NCI-H526 treated with DMSO at 0.1 percent for 48 hours (cell line): ENCODE measurements at regions not wholly inside any gene's neighbourhood (a gene's known extent, or its start where the extent isn't known, plus 50 kb on each side); places are given as distances from the start of the nearest gene placed in this dataset.
"Not testable (repeated sequence)": the region's sequence is repeated elsewhere in the genome, so short reads cannot be mapped to it uniquely, and the experiment has no call there.

Experiments used
- DNase-seq: peaks from one replicate; lab custom pipeline; 2025; lab: John Stamatoyannopoulos, UW

DNA sequence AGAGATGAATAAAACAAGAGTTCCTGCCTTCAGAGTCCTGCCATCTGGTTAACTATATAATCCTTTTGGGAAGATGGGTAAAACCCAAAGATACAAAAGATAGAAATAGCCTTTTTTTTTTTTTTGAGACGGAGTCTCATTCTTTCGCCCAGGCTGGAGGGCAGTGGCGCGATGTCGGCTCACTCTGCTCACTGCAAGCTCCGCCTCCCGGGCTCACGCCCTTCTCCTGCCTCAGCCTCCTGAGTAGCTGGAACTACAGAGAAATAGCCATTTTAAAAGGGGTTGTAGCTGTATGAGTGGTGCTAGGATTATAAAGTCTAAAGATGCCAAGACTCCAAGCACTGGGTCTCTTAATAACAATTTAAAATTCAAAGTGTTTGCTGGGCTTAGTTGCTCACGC, 97.2 kb downstream of the KDR start:
- no peak for DNase-seq

DNA sequence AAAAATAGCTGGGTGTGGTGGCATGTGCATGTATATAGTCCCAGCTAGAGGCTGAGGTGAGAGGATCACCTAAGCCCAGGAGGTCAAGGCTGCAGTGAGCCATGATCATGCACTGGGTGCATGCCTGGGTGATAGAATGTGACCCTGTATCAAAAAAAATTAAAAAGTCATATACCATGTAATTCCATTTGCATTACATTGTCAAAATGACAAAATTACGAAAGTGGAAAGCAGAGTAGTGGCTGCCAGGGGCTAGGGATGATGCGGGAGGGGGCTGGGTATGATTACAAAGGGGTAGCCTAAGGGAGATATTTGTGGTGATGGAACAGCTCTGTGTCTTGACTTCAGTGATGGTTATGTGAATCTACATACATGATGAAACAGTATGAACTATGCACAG, 97.8 kb downstream of the KDR start:
- DNase-seq, result no peak

DNA sequence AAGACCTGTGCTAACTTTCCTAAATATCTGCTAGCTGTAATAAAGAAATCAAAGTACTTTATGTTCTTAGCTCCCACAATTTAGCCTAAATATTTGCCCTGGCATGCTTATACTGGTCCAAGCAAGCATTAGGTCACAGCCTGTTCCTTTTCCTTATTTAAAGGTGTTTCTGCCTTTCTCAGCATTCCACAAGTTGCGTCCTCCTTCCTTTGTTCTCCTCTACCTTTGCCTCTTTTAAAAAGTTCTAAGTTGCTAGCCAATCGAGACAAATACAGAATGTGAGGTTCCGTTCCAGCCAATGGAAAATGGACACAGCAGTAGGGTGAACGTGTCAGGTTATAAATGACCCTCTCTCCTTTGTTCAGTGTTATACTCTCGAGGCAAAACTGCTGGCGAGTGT, 99.9 kb downstream of the KDR start:
- DNase-seq, result not testable (repeated sequence)

DNA sequence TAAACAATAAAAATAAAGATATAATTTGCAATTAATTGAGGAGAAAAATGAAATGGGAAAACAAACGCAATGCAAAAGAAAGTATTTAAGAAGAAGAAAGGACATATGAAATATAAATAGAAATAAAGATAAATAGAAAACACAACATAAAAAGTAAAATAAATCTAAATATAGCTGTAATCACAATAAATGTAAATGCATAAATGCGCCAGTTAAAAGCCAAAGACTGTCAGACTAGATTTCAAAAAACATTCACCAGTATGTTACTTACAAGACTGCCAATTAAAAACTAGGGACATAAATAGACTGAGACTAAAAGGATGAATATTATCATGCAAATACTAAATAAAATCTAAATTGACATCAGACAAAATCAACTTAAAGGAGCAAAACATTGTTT, 102.4 kb downstream of the KDR start:
- DNase-seq, result no peak

DNA sequence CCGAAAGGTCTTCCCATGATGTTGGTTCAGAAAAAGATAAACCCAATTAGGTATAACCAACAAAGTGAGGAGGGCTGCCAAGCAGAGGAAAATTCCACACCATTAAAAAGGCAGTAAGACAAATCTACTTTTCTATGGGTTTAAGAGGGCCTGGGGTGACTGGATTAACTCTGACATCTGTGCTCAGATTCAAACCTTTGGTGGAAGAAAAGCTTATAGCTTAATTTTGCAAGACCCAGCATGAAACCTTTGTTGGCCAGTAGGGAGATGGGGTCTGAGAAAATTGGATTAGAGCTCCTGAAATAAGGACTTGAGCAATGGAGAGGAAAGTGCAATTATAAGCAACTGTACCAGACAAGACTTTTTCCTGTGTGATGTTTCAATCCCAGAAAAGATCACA, 104.2 kb downstream of the KDR start:
- DNase-seq, result no peak

DNA sequence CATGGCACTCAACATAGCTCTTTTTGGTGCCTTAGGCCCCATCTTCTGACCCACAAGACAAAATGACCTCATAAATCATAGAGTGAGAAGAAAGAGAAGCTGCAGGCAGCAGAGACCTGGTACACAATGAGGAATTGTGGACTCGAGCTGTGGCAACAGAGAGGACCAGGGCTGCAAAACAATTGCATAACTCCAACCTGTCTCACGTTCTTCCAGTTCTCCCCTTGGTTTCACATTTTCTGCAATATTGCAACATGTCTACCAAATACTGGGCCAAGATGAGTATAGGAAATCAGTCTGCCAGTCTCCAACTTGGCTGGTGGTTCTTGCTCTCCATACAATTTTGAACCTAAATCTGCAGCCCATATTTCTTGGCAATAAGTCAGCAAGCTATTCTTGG, 105.3 kb downstream of the KDR start:
- DNase-seq, result no peak

DNA sequence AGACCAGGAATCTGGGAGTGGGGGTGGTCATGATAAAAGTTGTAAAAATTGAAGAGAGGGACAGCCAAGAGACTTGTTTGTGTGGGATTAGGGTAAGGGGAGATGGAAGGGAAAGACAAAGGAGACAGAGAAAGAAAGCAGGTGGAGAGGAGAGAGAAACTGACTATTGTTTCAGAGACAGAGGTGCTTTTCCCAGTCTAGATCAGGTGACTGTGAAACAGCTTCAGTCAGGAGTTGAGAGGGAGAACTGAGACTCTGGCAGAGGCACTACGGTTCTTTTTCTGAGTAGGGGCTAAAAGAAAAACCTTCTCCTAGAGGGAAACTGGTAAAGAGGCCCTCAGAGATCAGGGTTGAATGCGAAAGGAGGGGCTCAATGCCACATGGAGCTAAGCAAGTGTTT, 106.4 kb downstream of the KDR start:
- DNase-seq, result no peak

DNA sequence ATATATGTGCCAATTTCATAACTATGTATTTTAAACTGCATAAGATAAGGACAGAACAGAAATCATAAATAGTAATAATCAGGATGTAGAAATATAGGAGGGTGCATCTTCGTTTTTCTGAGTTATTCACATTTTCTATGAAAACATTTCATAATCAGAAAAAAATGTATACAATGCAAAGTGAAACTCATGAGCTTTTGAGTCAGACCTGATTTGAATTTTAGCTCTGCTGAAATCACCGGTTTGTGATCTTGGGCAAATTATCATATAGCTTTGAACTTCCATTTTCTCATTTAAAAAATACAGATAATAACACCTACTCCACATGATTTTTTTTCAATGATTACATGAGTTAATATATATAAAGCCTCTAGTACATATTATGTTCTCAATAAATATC, 106.9 kb downstream of the KDR start:
- DNase-seq, result no peak

DNA sequence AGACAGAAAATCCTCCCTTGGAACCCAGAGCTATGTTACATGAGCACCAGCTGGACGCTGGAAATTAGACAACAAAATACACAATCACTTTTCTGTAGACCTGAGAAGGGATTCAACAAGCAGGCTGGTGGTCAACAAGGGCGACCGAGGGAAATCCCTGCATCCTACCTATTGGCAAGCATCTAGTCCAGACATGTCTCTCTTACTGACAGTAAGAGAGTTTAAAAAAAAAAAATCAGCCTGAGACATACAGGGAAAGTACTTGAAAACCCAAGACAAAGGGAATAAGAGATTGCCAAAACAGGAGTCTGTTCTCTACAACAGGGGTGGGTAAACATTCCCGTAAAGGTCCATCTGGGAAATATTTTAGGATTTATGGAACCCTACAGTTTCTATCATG, 108.0 kb downstream of the KDR start:
- no peak for DNase-seq

DNA sequence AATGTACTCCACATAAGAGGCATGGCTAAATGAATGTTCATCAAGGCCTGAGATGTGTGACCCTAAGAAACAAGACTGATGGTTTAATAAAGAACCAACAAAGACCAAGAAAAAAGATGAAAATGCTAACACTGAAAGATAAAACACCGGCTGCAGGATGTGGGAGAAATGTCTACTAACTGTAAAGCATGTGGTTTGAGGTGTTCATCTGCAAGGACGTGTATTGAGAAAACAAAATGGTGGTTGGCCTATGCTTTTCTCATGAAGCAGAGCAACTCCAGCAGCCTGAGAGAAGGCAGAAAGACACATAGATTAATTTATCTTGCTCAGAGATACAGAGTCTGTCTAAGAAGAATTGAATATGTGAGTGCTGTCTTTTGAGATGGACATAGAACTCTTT, 109.3 kb downstream of the KDR start:
- no peak for DNase-seq

DNA sequence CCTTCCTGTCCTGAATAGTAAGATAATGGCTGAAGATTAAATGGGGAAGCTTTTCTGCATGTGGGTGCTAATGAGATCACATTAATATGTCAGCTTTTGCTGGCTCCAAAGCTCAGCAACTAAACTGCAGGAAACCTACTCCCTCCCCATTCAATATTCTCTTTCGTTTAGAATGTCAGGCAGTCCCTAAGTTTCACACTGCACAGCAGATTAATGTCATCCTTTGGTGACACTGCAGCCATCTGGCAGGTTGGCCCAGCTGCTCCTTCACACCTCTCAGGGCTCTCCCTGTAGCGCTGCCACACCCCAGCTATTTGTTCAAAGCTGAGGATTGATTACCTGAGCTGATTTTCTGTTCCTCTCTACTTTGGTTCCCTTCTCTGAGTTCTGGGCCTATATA, 110.5 kb downstream of the KDR start:
- no peak for DNase-seq

DNA sequence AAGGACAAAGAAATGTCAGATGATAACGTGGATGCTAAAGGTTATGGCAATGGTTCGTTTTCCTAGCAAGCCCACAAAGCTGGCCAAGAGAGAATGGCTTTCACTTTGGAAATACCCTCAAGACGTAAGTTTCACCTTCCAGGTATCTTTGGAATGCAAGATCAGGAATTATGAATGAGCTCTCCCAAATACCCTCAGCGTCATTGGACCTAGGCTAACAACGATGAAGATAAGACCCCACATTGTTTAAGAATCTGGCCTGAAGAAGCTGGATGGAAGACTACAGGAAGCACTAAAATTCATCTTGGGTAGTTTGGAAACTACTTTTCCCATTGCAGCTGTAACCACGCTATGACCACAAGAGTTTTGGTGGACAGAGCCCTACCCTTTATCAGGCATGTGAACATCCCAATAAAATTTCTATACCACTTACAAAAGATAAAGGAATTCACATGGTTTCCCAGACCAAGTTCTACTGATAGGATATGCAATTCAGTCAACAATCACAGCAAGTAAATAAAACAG, 111.9 kb downstream of the KDR start:
- DNase-seq, result no peak

DNA sequence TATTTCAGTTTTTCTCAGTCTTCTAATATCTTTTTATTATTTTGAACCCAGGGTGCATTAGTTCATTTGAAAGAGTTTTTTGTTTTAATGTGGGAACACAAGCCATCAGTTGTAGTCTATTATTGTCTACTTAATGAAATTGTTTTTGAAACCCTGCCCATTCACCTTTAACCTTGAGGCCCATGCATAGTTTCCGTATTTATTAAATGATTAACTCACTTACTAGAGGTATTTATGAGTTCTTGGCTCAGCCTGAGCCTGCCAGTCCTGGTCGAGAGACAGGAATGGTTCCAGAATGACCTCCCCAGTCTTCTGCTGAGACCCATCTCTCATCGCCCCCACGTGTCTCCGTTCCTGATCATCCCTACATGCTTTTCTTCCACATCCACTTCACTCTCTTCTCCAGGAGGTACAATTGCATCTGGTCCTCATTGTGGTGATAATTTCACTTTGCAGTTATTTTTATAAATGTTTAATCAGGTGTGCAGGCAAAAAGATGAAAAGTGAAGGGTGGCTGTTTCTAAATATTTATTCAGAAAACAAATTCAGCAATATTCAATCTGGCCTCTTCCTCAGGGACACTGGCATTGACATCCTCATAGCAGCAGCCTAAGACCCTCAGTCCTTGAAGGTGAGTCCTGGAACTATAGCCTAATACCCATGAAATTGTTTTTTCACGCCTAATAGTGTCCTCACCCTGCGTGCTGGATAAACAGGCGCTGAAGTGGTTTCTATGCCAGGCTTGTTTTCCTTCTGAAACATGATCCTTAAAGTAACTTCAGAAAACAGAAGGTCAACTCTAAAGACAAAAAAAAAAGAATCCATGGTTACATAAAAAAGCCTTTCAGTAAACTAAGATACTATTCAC, 112.8 kb downstream of the KDR start:
- DNase-seq, result no peak

DNA sequence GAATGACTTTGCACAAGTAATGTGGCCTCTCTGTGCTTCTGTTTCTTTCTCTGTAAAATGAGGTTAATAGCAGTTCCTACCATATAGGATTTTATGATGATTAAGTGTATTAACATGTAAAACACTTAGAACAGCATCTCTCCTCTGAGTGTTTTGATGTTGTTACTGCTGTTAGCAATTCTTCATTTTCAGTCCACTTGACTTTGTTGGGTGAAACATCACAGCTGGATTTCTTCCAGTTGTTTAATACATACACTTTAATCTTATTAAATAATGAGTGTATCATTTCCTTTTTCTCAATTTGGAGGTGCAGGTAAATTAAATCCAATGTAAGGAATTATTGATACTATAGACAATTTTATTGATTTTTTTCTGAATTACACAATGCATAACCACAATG, 113.6 kb downstream of the KDR start:
- no peak for DNase-seq

DNA sequence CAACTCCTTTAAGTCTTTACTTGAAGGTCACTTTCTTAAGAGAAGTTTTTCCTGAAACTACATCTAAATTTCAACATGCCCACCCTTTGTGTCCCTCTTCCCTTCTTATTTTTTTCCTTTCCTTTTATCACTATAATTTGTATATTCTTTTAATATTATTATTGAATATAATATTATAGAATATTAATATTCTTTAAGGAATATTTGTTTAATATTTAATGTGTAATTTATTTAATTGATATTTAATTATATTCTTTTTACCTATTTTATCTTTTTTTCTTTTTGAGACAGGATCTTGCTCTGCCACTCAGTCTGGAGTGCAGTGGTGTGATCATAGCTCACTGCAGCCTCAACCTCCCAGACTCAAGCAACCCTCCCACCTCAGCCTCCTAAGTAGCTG, 114.8 kb downstream of the KDR start:
- DNase-seq, result no peak

DNA sequence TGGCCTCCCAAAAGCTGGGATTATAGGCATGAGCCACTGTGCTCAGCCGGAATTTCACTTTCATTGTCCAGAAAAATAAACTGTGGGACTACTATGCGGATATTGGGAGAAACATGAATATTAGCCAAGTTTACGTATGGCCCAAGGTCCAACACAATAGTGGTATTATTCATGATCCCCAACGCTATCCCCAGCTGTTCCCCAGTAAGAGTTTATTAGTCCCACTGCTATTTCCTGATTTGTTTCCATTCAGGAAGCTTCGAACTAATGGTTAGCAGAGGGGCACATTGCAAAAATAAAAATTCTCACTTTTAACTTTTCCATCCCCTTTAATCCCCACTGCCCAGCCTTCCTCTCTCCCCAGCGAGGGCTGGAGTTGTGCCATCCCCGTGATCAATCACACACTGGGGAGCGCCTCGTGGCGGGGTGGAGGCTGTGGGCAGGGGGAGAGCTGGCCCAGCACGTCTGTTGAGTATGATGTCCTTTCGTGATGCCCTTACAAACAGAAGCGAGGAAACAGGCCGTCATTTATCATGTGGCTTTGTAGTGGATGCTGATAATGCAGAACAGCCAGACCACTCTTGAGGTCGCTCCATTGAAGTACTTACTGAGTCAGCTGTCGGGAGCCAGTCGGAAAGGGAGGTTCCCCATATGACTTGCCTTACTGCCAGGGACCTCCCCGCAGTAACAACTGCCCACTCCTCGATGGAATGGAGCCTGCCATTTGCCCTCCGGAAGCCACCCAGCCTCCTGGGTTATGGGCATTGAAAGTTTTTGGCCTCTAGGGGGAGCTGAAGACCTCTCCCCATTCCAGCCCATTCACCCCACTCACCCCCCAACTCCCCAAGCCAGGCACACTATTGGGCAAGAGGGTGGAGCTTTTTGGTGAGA, 117.0 kb downstream of the KDR start:
- DNase-seq, result no peak

DNA sequence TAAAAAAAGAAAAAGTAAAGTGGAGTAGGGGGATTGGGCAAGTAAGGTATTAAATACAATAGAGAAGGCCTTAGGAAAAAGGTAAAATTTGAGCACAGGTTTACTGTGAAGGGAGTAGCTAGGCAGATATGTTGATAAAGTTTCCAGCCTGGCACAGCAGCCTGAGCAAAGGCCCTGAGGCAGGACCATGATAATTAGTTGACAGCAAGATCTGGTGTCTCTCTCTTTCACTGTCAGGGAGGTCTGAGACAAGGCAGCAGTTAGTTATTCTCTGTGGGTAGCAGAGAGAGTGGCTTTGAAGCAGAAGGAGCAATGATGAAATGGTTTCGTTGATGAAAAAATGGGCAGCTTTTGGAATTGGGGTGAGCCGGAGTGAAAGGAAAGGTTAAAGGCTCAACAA, 119.5 kb downstream of the KDR start:
- no peak for DNase-seq

DNA sequence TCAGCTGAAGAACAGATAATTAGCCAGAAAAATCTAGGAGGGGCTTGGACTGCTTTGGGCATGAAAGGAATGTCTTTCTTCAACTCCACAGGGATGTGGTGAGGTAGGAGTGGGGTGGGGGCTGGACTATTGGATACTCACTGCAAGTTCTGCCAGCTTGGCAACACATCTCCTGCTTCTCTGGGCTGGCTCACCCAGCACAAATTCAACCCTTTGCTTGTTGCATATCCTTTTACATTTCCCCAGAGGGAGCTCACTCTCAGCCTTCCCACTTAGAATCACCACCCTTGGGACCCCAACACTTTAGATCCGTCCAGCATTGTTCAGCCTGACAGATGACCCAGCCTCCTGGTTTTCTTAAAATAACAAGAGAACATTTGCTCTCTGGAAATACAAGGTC, 120.6 kb downstream of the KDR start:
- DNase-seq, result no peak

DNA sequence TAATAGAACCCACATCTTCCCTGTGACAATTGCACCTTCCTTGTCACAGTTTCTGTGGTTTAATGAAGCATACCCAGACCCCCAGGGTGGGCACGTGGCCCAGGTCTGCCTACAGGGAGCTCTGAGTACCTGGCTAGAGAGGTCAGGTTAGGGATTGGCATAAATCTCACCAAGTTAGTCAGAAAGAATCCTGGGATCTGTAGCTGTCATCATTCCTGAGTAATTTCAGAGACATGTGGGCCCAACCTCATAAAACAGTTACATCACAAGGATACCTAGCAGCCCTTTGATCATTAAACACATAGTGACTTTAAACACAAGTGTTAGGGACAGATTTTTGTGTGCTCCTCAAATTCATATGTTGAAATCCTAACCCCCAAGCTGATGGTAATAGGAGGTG, 123.0 kb downstream of the KDR start:
- no peak for DNase-seq

DNA sequence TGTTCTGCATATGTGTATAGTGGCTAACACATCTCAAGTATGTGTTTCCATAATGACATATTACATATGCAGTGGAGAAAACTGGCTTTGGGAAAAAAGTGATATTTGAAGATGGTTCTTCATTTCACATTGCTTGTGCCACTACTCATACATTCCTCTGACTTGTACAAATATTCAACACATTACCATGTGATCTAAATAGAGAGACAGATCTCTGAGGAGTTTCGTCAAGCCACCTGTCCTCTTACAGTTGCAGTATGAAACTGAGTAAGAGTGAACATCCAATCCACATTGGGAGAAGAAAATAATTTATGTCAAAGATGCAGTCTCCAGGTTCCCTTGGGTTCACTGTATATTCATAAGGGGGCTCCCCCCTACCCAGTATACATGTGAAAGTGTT, 123.9 kb downstream of the KDR start:
- DNase-seq, result no peak

DNA sequence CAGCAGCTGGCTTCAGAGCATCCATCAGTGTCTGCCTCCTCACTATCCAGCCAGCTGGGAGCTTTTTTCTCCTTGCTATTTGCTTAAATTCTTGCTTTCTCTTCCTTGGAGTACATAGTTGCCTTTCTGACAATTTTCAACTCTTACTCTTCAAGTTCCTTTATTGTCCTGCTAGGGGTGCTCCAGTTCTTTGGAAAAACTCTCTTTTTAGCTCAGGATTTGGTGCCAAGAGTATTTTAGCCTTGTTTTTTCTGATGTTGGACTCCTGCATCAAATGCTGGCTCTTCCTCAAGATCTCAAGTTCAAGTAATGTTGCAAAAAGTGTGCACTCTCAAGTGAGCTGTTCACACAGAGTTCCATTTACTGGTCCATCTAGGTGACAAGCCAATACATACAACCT, 126.4 kb downstream of the KDR start:
- DNase-seq, result no peak

DNA sequence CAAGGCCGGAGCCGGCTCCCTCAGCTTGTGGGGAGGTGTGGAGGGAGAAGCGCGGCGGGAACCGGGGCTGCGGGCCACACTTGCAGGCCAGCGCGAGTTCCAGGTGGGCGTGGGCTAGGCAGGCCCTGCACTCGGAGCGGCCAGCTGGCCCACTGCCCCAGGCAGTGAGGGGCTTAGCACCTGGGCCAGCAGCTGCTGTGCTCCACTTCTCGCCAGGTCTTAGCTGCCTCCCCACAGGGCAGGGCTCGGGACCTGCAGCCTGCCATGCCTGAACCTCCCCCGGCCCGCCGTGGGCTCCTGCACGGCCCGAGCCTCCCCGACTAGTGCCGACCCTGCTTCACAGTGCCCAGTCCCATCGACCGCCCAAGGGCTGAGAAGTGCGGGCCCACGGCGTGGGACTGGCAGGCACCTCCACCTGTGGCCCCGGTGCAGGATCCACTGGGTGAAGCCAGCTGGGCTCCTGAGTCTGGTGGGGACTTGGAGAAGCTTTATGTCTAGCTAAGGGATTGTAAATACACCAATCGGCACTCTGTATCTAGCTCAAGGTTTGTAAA, 131.8 kb downstream of the KDR start:
- not testable (repeated sequence) for DNase-seq

DNA sequence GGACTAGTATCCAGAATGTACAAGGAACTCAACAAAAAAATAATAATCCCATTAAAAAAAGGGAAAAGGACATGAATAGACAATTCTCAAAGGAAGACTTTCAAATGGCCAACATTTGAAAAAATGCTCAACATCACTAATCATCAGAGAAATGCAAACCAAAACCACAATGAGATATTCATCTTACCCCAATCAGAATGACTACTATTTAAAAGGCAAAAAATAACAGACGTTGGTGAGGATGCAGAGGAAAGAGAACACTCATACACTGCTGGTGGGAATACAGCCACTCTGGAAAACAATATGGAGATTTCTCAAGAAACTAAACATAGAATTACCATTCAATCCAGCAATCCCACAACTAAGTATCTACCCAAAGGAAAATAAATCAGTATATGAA, 133.1 kb downstream of the KDR start:
- DNase-seq, result no peak
